Neural cell (in vitro differentiated cells): ENCODE measurements at regions not wholly inside any gene's neighbourhood (a gene's known extent, or its start where the extent isn't known, plus 50 kb on each side); places are given as distances from the start of the nearest gene placed in this dataset.

ENCODE experiments used
- H2AFZ ChIP-seq: fragments of 200-600, 300-800 bp; sonication (generic), shearing (Covaris generic); 2 replicates; pipeline ENCODE4 v1.6.0; 2014; ENCODE audit warnings: low read depth, mild to moderate bottlenecking, antibody characterized with exemption, low read length, moderate library complexity
- H3F3A ChIP-seq: fragments of 200-600 bp; shearing (Covaris generic); 2 replicates; pipeline ENCODE4 v1.6.1; 2016; ENCODE audit warnings: mild to moderate bottlenecking, moderate library complexity, mixed read lengths, antibody characterized with exemption, low read length; ENCODE audit not compliant: insufficient read depth, poor library complexity, severe bottlenecking
- H3K27ac ChIP-seq: fragments of 200-600, 300-800 bp; sonication (generic), shearing (Covaris generic); 2 replicates; pipeline ENCODE4 v1.5.1; 2014; ENCODE audit warnings: mild to moderate bottlenecking, low read length, moderate library complexity
- H3K27me3 ChIP-seq: fragments of 300-800, 200-600 bp; sonication (generic), shearing (Covaris generic); 2 replicates; pipeline ENCODE4 v1.6.0; 2014; ENCODE audit warnings: mild to moderate bottlenecking, low read depth, low read length, moderate library complexity; ENCODE audit not compliant: insufficient read depth
- H3K36me3 ChIP-seq: fragments of 300-800, 200-600 bp; sonication (generic), shearing (Covaris generic); 2 replicates; pipeline ENCODE4 v1.5.1; 2014; ENCODE audit warnings: mild to moderate bottlenecking, antibody characterized with exemption, low read length, moderate library complexity; ENCODE audit not compliant: insufficient read depth
- H3K4me2 ChIP-seq: fragments of 300-800, 200-600 bp; sonication (generic), shearing (Covaris generic); 2 replicates; pipeline ENCODE4 v1.6.0; 2014; ENCODE audit warnings: mild to moderate bottlenecking, low read length
- H3K4me3 ChIP-seq: fragments of 300-800, 200-600 bp; sonication (generic), shearing (Covaris generic); 2 replicates; pipeline ENCODE4 v1.5.1; 2014; ENCODE audit warnings: mild to moderate bottlenecking, low read length, moderate library complexity
- H3K79me2 ChIP-seq: fragments of 200-600 bp; shearing (Covaris generic); replicated peaks from 2 replicates; pipeline ENCODE4 v1.6.0; 2014; ENCODE audit warnings: mild to moderate bottlenecking, low read length, moderate library complexity; ENCODE audit not compliant: insufficient read depth
- H3K9ac ChIP-seq: fragments of 300-800, 200-600 bp; sonication (generic), shearing (Covaris generic); 2 replicates; pipeline ENCODE4 v1.6.1; 2016; ENCODE audit warnings: mild to moderate bottlenecking, low read length, mixed read lengths
- H3K9me2 ChIP-seq: fragments of 200-600 bp; shearing (Covaris generic); 2 replicates; pipeline ENCODE4 v1.6.1; 2016; ENCODE audit warnings: mild to moderate bottlenecking, low read length, mixed read lengths; ENCODE audit not compliant: insufficient read depth
- H3K9me3 ChIP-seq: fragments of 200-600, 300-800 bp; sonication (generic), shearing (Covaris generic); 2 replicates; pipeline ENCODE4 v1.6.1; 2016; ENCODE audit warnings: mild to moderate bottlenecking, mixed run types, low read length, moderate library complexity, mixed read lengths
- H4K20me1 ChIP-seq: fragments of 200-600 bp; shearing (Covaris generic); 2 replicates; pipeline ENCODE4 v1.6.1; 2016; ENCODE audit warnings: mild to moderate bottlenecking, mixed run types; ENCODE audit not compliant: insufficient read depth
- EP300 ChIP-seq: fragments of 450-650 bp; conservative IDR thresholded peaks from 2 replicates; pipeline ENCODE4 v1.6.1; 2014; ENCODE audit warnings: antibody characterized with exemption, mild to moderate bottlenecking, moderate library complexity; ENCODE audit not compliant: poor library complexity, severe bottlenecking
- EZH2 ChIP-seq: fragments of 200-600, 300-800 bp; shearing (Covaris generic), sonication (generic); IDR thresholded peaks from 2 replicates; pipeline ENCODE4 v1.6.1; 2014; ENCODE audit warnings: antibody characterized with exemption, low read length, borderline replicate concordance, mild to moderate bottlenecking; ENCODE audit not compliant: insufficient read depth, poor library complexity, severe bottlenecking
- MXI1 ChIP-seq: fragments of 450-650 bp; conservative IDR thresholded peaks from 2 replicates; pipeline ENCODE4 v1.6.1; 2014; ENCODE audit warnings: antibody characterized with exemption, mild to moderate bottlenecking; ENCODE audit not compliant: poor library complexity, severe bottlenecking
- POLR2AphosphoS5 ChIP-seq: IDR thresholded peaks from 2 replicates; pipeline ENCODE4 v1.6.1; 2012
- RAD21 ChIP-seq: fragments of 450-650 bp; conservative IDR thresholded peaks from 2 replicates; pipeline ENCODE4 v1.6.1; 2014; ENCODE audit warnings: antibody characterized with exemption, mild to moderate bottlenecking, moderate library complexity
- SMC3 ChIP-seq: fragments of 450-650 bp; conservative IDR thresholded peaks from 2 replicates; pipeline ENCODE4 v1.6.1; 2014; ENCODE audit warnings: antibody characterized with exemption, mild to moderate bottlenecking, moderate library complexity; ENCODE audit not compliant: poor library complexity
- TAF1 ChIP-seq: IDR thresholded peaks from 2 replicates; pipeline ENCODE4 v1.6.1; 2012; ENCODE audit warnings: low read depth
- TF ChIP-seq, protein P1 (sequence below): fragments of 450-650 bp; IDR thresholded peaks from 2 replicates; pipeline ENCODE4 v1.5.1; 2014; ENCODE audit warnings: antibody characterized with exemption, mild to moderate bottlenecking, moderate library complexity; ENCODE audit not compliant: poor library complexity, severe bottlenecking
- TF ChIP-seq, protein P2 (sequence below): IDR thresholded peaks from 2 replicates; pipeline ENCODE4 v1.6.1; 2012; ENCODE audit warnings: borderline replicate concordance

DNA sequence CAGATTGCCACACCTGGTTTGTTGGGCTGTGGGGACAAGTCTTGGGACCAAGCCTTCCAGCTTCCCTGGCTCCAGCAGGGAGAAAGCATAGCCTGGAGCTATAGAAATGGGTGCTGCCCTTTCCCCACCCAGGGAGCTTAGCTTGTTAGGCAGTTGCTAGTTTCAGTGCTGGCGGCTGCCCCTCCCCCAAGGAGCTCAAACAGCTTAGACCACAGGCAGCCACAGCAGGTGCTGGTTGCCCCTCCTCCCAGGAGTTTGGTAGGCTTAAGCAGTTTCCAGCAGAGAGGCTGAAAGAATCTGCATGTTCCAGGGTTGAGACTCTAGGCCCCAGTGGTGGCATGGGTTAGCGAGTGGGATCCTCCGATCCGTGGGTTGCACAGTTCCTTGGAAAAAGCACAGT, 889.7 kb downstream of the IGSF11 start:
- no peaks in the 10 kb centered on the region for H3K9me3 ChIP-seq
- no peak overlapping the region for H3K27ac ChIP-seq
- H2AFZ ChIP-seq = no peak overlapping the region
- H3K27me3 ChIP-seq = no peaks in the 10 kb centered on the region
- H3K4me3 ChIP-seq = no peak overlapping the region
- no peaks in the 10 kb centered on the region for H3F3A ChIP-seq
- no peaks in the 10 kb centered on the region for H3K79me2 ChIP-seq
- no peaks in the 10 kb centered on the region for H3K9me2 ChIP-seq
- H3K36me3 ChIP-seq = no peaks in the 10 kb centered on the region
- TF ChIP-seq, protein P1, sequence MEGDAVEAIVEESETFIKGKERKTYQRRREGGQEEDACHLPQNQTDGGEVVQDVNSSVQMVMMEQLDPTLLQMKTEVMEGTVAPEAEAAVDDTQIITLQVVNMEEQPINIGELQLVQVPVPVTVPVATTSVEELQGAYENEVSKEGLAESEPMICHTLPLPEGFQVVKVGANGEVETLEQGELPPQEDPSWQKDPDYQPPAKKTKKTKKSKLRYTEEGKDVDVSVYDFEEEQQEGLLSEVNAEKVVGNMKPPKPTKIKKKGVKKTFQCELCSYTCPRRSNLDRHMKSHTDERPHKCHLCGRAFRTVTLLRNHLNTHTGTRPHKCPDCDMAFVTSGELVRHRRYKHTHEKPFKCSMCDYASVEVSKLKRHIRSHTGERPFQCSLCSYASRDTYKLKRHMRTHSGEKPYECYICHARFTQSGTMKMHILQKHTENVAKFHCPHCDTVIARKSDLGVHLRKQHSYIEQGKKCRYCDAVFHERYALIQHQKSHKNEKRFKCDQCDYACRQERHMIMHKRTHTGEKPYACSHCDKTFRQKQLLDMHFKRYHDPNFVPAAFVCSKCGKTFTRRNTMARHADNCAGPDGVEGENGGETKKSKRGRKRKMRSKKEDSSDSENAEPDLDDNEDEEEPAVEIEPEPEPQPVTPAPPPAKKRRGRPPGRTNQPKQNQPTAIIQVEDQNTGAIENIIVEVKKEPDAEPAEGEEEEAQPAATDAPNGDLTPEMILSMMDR = no peak
- TF ChIP-seq EP300 = no peak
- no peak for TF ChIP-seq SMC3
- no peak for TF ChIP-seq EZH2
- no peak for TF ChIP-seq RAD21
- TF ChIP-seq, protein P2, sequence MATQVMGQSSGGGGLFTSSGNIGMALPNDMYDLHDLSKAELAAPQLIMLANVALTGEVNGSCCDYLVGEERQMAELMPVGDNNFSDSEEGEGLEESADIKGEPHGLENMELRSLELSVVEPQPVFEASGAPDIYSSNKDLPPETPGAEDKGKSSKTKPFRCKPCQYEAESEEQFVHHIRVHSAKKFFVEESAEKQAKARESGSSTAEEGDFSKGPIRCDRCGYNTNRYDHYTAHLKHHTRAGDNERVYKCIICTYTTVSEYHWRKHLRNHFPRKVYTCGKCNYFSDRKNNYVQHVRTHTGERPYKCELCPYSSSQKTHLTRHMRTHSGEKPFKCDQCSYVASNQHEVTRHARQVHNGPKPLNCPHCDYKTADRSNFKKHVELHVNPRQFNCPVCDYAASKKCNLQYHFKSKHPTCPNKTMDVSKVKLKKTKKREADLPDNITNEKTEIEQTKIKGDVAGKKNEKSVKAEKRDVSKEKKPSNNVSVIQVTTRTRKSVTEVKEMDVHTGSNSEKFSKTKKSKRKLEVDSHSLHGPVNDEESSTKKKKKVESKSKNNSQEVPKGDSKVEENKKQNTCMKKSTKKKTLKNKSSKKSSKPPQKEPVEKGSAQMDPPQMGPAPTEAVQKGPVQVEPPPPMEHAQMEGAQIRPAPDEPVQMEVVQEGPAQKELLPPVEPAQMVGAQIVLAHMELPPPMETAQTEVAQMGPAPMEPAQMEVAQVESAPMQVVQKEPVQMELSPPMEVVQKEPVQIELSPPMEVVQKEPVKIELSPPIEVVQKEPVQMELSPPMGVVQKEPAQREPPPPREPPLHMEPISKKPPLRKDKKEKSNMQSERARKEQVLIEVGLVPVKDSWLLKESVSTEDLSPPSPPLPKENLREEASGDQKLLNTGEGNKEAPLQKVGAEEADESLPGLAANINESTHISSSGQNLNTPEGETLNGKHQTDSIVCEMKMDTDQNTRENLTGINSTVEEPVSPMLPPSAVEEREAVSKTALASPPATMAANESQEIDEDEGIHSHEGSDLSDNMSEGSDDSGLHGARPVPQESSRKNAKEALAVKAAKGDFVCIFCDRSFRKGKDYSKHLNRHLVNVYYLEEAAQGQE = no peak
- TF ChIP-seq MXI1 = no peak
- TF ChIP-seq POLR2AphosphoS5 = no peak
- no peak for TF ChIP-seq TAF1
- no peaks in the 10 kb centered on the region for H4K20me1 ChIP-seq
- no peak overlapping the region for H3K9ac ChIP-seq
- H3K4me2 ChIP-seq = no peak overlapping the region

GRCh38 chr3:118146658-118147375, 887.8 kb downstream of the IGSF11 start:
- Histone ChIP-seq H3K27me3 (no peaks in the 10 kb centered on the region), H3K4me2 (no peak overlapping the region), H3F3A (no peaks in the 10 kb centered on the region), H3K27ac (no peak overlapping the region), H3K9me3 (no peaks in the 10 kb centered on the region), H3K4me3 (no peak overlapping the region), H3K9ac (no peak overlapping the region), H4K20me1 (no peaks in the 10 kb centered on the region), H3K36me3 (no peaks in the 10 kb centered on the region), H3K79me2 (no peaks in the 10 kb centered on the region), H3K9me2 (no peaks in the 10 kb centered on the region), H2AFZ (no peak overlapping the region)
- no peak for TF ChIP-seq TAF1
- TF ChIP-seq, protein P2 = no peak
- TF ChIP-seq MXI1 = no peak
- TF ChIP-seq, protein P1 = no peak
- no peak for TF ChIP-seq SMC3
- TF ChIP-seq POLR2AphosphoS5 = no peak
